Neutrophil (primary cell): ENCODE measurements at regions not wholly inside any gene's neighbourhood (a gene's known extent, or its start where the extent isn't known, plus 50 kb on each side); places are given as distances from the start of the nearest gene placed in this dataset.

ENCODE experiments used
- H3K27ac ChIP-seq: fragments of 200-600 bp; sonication (generic); 2 replicates; pipeline ENCODE4 v1.5.1; 2016; ENCODE audit warnings: mild to moderate bottlenecking, moderate library complexity
- H3K27me3 ChIP-seq: fragments of 200-600 bp; sonication (generic); 2 replicates; pipeline ENCODE4 v1.6.0; 2016; ENCODE audit warnings: mild to moderate bottlenecking
- H3K36me3 ChIP-seq: fragments of 200-600 bp; sonication (generic); 2 replicates; pipeline ENCODE4 v1.5.1; 2017
- H3K4me1 ChIP-seq, 2 experiments: fragments of 200-600 bp in 1 of 2; sonication (generic) in 1 of 2; 1 replicate in 1 of 2; 2 replicates in 1 of 2; pipeline versions ENCODE4 v1.5.1 to v1.6.1; 2013 to 2016; ENCODE audit warnings: low read depth in 1 of 2, low read length in 1 of 2, mild to moderate bottlenecking in 1 of 2, moderate library complexity in 1 of 2; ENCODE audit not compliant: control insufficient read depth in 1 of 2, insufficient read depth in 1 of 2
- H3K4me3 ChIP-seq, 2 experiments: fragments of 200-600 bp in 1 of 2; sonication (generic) in 1 of 2; 1 replicate in 1 of 2; 2 replicates in 1 of 2; pipeline ENCODE4 v1.5.1; 2013 to 2016; ENCODE audit warnings: low read depth in 1 of 2, low read length in 1 of 2, mild to moderate bottlenecking in 1 of 2, moderate library complexity in 1 of 2
- H3K9me3 ChIP-seq: fragments of 200-600 bp; sonication (generic); 2 replicates; pipeline ENCODE4 v1.5.1; 2016
- CTCF ChIP-seq: fragments of 200-600 bp; sonication (generic); IDR thresholded peaks from 2 replicates; pipeline ENCODE4 v1.5.1; 2016; ENCODE audit warnings: antibody characterized with exemption

- Histone ChIP-seq H3K27me3 (no peaks in the 10 kb centered on the region), H3K9me3 (no peaks in the 10 kb centered on the region), H3K4me3 (no peak overlapping the region), H3K4me1 (no peaks in the 10 kb centered on the region), H3K36me3 (no peaks in the 10 kb centered on the region), H3K27ac (no peak overlapping the region)
- TF ChIP-seq CTCF: no peak
Observed at GRCh38 chr14:97361958-97362357, 564.8 kb downstream of the VRK1 start.

DNA sequence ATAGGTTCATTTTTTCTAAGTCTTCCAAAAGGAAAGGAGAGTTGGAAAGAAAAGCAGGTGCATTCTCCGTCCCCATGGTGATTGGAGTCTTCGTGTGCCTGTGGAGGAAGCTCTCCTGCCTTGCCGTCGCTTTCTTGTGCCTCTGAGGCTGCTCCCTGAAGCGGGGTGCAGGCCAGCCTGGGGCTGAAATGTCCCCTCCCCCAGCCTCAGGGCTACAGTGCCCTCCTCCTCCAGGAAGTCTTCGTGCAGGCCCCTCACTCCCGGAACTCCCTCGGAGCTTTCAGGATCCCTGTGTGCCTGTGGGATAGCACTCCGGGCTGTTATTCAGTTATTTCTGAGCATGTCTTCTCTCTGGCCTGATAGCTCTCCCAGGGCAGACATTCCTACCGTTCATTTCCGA, 569.2 kb downstream of the VRK1 start:
- Histone ChIP-seq H3K27ac (no peak overlapping the region), H3K9me3 (no peaks in the 10 kb centered on the region), H3K36me3 (no peaks in the 10 kb centered on the region), H3K4me3 (no peak overlapping the region), H3K27me3 (no peaks in the 10 kb centered on the region), H3K4me1 (no peaks in the 10 kb centered on the region)
- no peak for TF ChIP-seq CTCF

- no peaks in the 10 kb centered on the region for H3K9me3 ChIP-seq
- no peak for TF ChIP-seq CTCF
- H3K4me3 ChIP-seq: no peak overlapping the region
Observed at GRCh38 chr14:97367278-97367677, 570.1 kb downstream of the VRK1 start.

DNA sequence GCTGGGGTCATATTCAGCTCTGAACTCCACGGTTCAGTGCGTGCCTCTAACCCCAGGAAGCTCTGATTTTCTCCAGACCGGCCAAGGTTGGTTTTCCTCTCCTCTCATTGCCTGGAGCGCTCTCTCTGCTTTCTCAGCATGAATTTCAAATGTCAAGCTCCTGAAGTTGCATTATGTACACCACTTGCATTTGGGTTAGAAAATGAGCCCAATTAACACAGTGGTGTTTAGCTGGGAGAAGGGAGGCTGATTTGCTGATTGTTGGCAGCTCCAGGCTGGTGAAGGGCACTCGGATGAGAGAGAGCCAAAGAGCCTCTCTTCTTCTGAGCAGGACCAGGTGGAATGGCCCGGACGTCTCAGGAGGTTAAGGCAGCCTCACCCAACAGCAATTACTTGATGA, 570.9 kb downstream of the VRK1 start:
- H3K9me3 ChIP-seq: no peaks in the 10 kb centered on the region

More at GRCh38 chr14:97367278-97367677, 570.1 kb downstream of the VRK1 start:
- Histone ChIP-seq H3K4me1 (no peaks in the 10 kb centered on the region), H3K36me3 (no peaks in the 10 kb centered on the region), H3K27me3 (no peaks in the 10 kb centered on the region), H3K27ac (no peak overlapping the region)

GRCh38 chr14:97368900-97369564, 571.9 kb downstream of the VRK1 start:
- TF ChIP-seq CTCF: no peak

More for the DNA sequence above, 570.9 kb downstream of the VRK1 start:
- no peak for TF ChIP-seq CTCF
- H3K27ac ChIP-seq: no peak overlapping the region
- no peaks in the 10 kb centered on the region for H3K4me1 ChIP-seq
- H3K27me3 ChIP-seq: no peaks in the 10 kb centered on the region
- H3K36me3 ChIP-seq: no peaks in the 10 kb centered on the region
- H3K4me3 ChIP-seq: no peak overlapping the region

More at GRCh38 chr14:97368900-97369564, 571.9 kb downstream of the VRK1 start:
- H3K27me3 ChIP-seq: no peaks in the 10 kb centered on the region
- no peaks in the 10 kb centered on the region for H3K9me3 ChIP-seq
- H3K36me3 ChIP-seq: no peaks in the 10 kb centered on the region
- H3K4me3 ChIP-seq: no peak overlapping the region
- H3K4me1 ChIP-seq: no peaks in the 10 kb centered on the region
- no peak overlapping the region for H3K27ac ChIP-seq
